ENCODE measurements at regions not wholly inside any gene's neighbourhood (a gene's known extent, or its start where the extent isn't known, plus 50 kb on each side); places are given as distances from the start of the nearest gene placed in this dataset.

- no peaks in the 10 kb centered on the region for H3K79me2 ChIP-seq (replicated peaks; ENCODE audit: insufficient read depth, low read length)
- H3K4me3 ChIP-seq (ENCODE audit: low read length) = no peak overlapping the region
- no peaks in the 10 kb centered on the region for H3K27me3 ChIP-seq (ENCODE audit: insufficient read depth, low read depth, low read length)
- no peaks in the 10 kb centered on the region for H3F3A ChIP-seq (ENCODE audit: insufficient read depth, low read length, poor library complexity, severe bottlenecking)
- no peak overlapping the region for H3K27ac ChIP-seq (ENCODE audit: low read length)
- no peaks in the 10 kb centered on the region for H3K9me2 ChIP-seq (ENCODE audit: insufficient read depth, low read length)
- H3K9ac ChIP-seq (ENCODE audit: low read length) = no peak overlapping the region
- TF ChIP-seq RAD21 (conservative IDR thresholded peaks at IDR 0.05) (no peak), TAF1 (IDR thresholded peaks at IDR 0.05; ENCODE audit: low read depth) (no peak), EP300 (conservative IDR thresholded peaks at IDR 0.05; ENCODE audit: poor library complexity, severe bottlenecking) (no peak), EZH2 (IDR thresholded peaks at IDR 0.05; ENCODE audit: borderline replicate concordance, insufficient read depth, low read length, poor library complexity, severe bottlenecking) (no peak)
- H2AFZ ChIP-seq (ENCODE audit: low read depth, low read length) = no peak overlapping the region
- H3K36me3 ChIP-seq (ENCODE audit: insufficient read depth, low read length) = no peaks in the 10 kb centered on the region
- no peaks in the 10 kb centered on the region for H3K9me3 ChIP-seq (ENCODE audit: low read length)
- H4K20me1 ChIP-seq (ENCODE audit: insufficient read depth) = no peaks in the 10 kb centered on the region
- H3K4me2 ChIP-seq (ENCODE audit: low read length) = no peak overlapping the region
Observed at GRCh38 chr7:113794573-113794972, 124.2 kb downstream of the PPP1R3A start.

GRCh38 chr7:113793171-113793570 lies 125.6 kb downstream of the PPP1R3A start:
- TF ChIP-seq RAD21 (conservative IDR thresholded peaks at IDR 0.05) = no peak
- no peak for TF ChIP-seq SMC3 (conservative IDR thresholded peaks at IDR 0.05; ENCODE audit: poor library complexity)
- no peak for TF ChIP-seq EP300 (conservative IDR thresholded peaks at IDR 0.05; ENCODE audit: poor library complexity, severe bottlenecking)
- no peak for TF ChIP-seq POLR2AphosphoS5 (IDR thresholded peaks at IDR 0.05)
- TF ChIP-seq MXI1 (conservative IDR thresholded peaks at IDR 0.05; ENCODE audit: poor library complexity, severe bottlenecking) = no peak
- TF ChIP-seq REST (IDR thresholded peaks at IDR 0.05; ENCODE audit: borderline replicate concordance) = no peak
- TF ChIP-seq EZH2 (IDR thresholded peaks at IDR 0.05; ENCODE audit: borderline replicate concordance, insufficient read depth, low read length, poor library complexity, severe bottlenecking) = no peak
- TF ChIP-seq TAF1 (IDR thresholded peaks at IDR 0.05; ENCODE audit: low read depth) = no peak
- TF ChIP-seq CTCF (IDR thresholded peaks at IDR 0.05; ENCODE audit: poor library complexity, severe bottlenecking) = no peak
- no peaks in the 10 kb centered on the region for H3K27me3 ChIP-seq (ENCODE audit: insufficient read depth, low read depth, low read length)
- no peak overlapping the region for H3K9ac ChIP-seq (ENCODE audit: low read length)
- no peak overlapping the region for H3K4me2 ChIP-seq (ENCODE audit: low read length)
- no peak overlapping the region for H3K4me3 ChIP-seq (ENCODE audit: low read length)
- H4K20me1 ChIP-seq (ENCODE audit: insufficient read depth) = no peaks in the 10 kb centered on the region
- H3K9me2 ChIP-seq (ENCODE audit: insufficient read depth, low read length) = no peaks in the 10 kb centered on the region
- no peak overlapping the region for H2AFZ ChIP-seq (ENCODE audit: low read depth, low read length)
- H3K36me3 ChIP-seq (ENCODE audit: insufficient read depth, low read length) = no peaks in the 10 kb centered on the region
- H3F3A ChIP-seq (ENCODE audit: insufficient read depth, low read length, poor library complexity, severe bottlenecking) = no peaks in the 10 kb centered on the region
- H3K9me3 ChIP-seq (ENCODE audit: low read length) = no peaks in the 10 kb centered on the region
- H3K27ac ChIP-seq (ENCODE audit: low read length) = no peak overlapping the region
- no peaks in the 10 kb centered on the region for H3K79me2 ChIP-seq (replicated peaks; ENCODE audit: insufficient read depth, low read length)
